HCT116 (cell line): ENCODE measurements at regions not wholly inside any gene's neighbourhood (a gene's known extent, or its start where the extent isn't known, plus 50 kb on each side); places are given as distances from the start of the nearest gene placed in this dataset.
"Not testable (repeated sequence)": the region's sequence is repeated elsewhere in the genome, so short reads cannot be mapped to it uniquely, and the experiment has no call there.

Experiments used
- ATAC-seq: fragments of 200-7000 bp; cut with Tn5 transposase; 2 replicates; pipeline ENCODE4 v1.9.1; 2020; ENCODE audit warnings: mild to moderate bottlenecking, moderate library complexity
- BruUV-seq: library from RNA; stranded (reverse); fragments of 400-500 nt; replicated peaks from 2 replicates; lab custom pipeline; 2021; lab: Mats Ljungman, UMichigan
- CTCF ChIA-PET: fragments of 300-600 bp; sonication (Branson Sonifier 250); formaldehyde crosslinking; loops from one replicate; lab custom pipeline; 2021; ENCODE audit warnings: antibody characterized with exemption; lab: Charles Lee
- POLR2A ChIA-PET: fragments of 300-600, 350-600 bp; sonication (Branson Sonifier 250); formaldehyde crosslinking; loops from one replicate; lab custom pipeline; 2021; ENCODE audit warnings: antibody characterized with exemption; lab: Charles Lee
- RAD21 ChIA-PET, 2 experiments: fragments of 300-600 bp; sonication (Branson Sonifier 250); formaldehyde crosslinking; loops; one replicate each; lab custom pipeline; 2023; ENCODE audit warnings: low total read pairs in 2 of 2; ENCODE audit not compliant: uncharacterized antibody in 2 of 2, unreplicated experiment in 2 of 2, low non-redundant PET in 1 of 2; lab: Charles Lee
- DNase-seq: peaks from one replicate; pipeline ENCODE4 v3.0.0-alpha.2; 2010; ENCODE audit warnings: low read depth, low spot score
- H2AFZ ChIP-seq: fragments of 200-600 bp; shearing (Covaris generic), sonication (generic); 2 replicates; pipeline ENCODE4 v1.6.1; 2017; ENCODE audit warnings: low read depth, mixed run types, mixed read lengths, antibody characterized with exemption, low read length; ENCODE audit not compliant: poor library complexity, severe bottlenecking
- H3K27ac ChIP-seq: 2 replicates; pipeline ENCODE4 v1.5.1; 2012; ENCODE audit warnings: low read depth, low read length
- H3K27me3 ChIP-seq: fragments of 200-600 bp; sonication (generic); 2 replicates; pipeline ENCODE4 v1.6.1; 2016; ENCODE audit warnings: mixed run types, low read length, mixed read lengths; ENCODE audit not compliant: insufficient read depth
- H3K36me3 ChIP-seq, 2 experiments: fragments of 200-500 bp in 1 of 2; fragments of 200-600 bp in 1 of 2; sonication (Bioruptor generic) in 1 of 2; sonication (generic) in 1 of 2; 2 replicates each; pipeline versions ENCODE4 v1.5.1 to v1.6.1; 2014 to 2016; ENCODE audit warnings: low read length in 2 of 2, inconsistent platforms in 1 of 2, mixed read lengths in 1 of 2, mixed run types in 1 of 2; ENCODE audit not compliant: insufficient read depth in 2 of 2, control insufficient read depth in 1 of 2
- H3K4me1 ChIP-seq, 2 experiments: fragments of 200-600 bp in 1 of 2; sonication (generic) in 1 of 2; 2 replicates each; pipeline versions ENCODE4 v1.5.1 to v1.6.1; 2012 to 2017; ENCODE audit warnings: low read length in 2 of 2, inconsistent platforms in 1 of 2, mild to moderate bottlenecking in 1 of 2, mixed read lengths in 1 of 2, mixed run types in 1 of 2, moderate library complexity in 1 of 2; ENCODE audit not compliant: insufficient read depth in 2 of 2, control insufficient read depth in 1 of 2
- H3K4me2 ChIP-seq: fragments of 200-600 bp; sonication (generic); 2 replicates; pipeline ENCODE4 v1.6.1; 2017; ENCODE audit warnings: mixed run types, low read length, mixed read lengths
- H3K4me3 ChIP-seq, 2 experiments: fragments of 200-600 bp in 1 of 2; sonication (generic) in 1 of 2; replicated peaks in 1 of 2; 2 replicates each; pipeline ENCODE4 v1.5.1; 2011 to 2016; ENCODE audit warnings: low read length in 2 of 2, control low read depth in 1 of 2, low read depth in 1 of 2, mild to moderate bottlenecking in 1 of 2, mixed read lengths in 1 of 2, mixed run types in 1 of 2
- H3K79me2 ChIP-seq: fragments of 200-600 bp; sonication (generic); 2 replicates; pipeline ENCODE4 v1.6.1; 2017; ENCODE audit warnings: mild to moderate bottlenecking, mixed run types, low read length, moderate library complexity, mixed read lengths; ENCODE audit not compliant: insufficient read depth
- H3K9ac ChIP-seq: fragments of 200-600 bp; sonication (generic); 2 replicates; pipeline ENCODE4 v1.6.1; 2016; ENCODE audit warnings: low read length, mixed read lengths
- H3K9me2 ChIP-seq: fragments of 200-600 bp; sonication (generic), shearing (Covaris generic); 2 replicates; pipeline ENCODE4 v1.6.1; 2017; ENCODE audit warnings: mixed run types, mild to moderate bottlenecking, moderate library complexity; ENCODE audit not compliant: insufficient read depth
- H3K9me3 ChIP-seq, 2 experiments: fragments of 200-500 bp in 1 of 2; fragments of 200-600 bp in 1 of 2; sonication (Bioruptor generic) in 1 of 2; sonication (generic) in 1 of 2; 2 replicates each; pipeline ENCODE4 v1.6.1; 2014 to 2017; ENCODE audit warnings: low read length in 2 of 2, mixed read lengths in 2 of 2, inconsistent platforms in 1 of 2, low read depth in 1 of 2, mild to moderate bottlenecking in 1 of 2, mixed run types in 1 of 2, moderate library complexity in 1 of 2; ENCODE audit not compliant: control insufficient read depth in 1 of 2, insufficient read depth in 1 of 2
- H4K20me1 ChIP-seq: fragments of 200-600 bp; sonication (generic), shearing (Covaris generic); 2 replicates; pipeline ENCODE4 v1.6.1; 2017; ENCODE audit warnings: mixed run types, mild to moderate bottlenecking, moderate library complexity; ENCODE audit not compliant: insufficient read depth
- CEBPB ChIP-seq: IDR thresholded peaks from 2 replicates; pipeline ENCODE4 v1.6.1; 2012; ENCODE audit warnings: low read depth
- EZH2phosphoT487 ChIP-seq: fragments of 200-600 bp; IDR thresholded peaks from 2 replicates; pipeline ENCODE4 v1.6.1; 2018; ENCODE audit warnings: antibody characterized with exemption, borderline replicate concordance
- RAD21 ChIP-seq: IDR thresholded peaks from 2 replicates; pipeline ENCODE4 v1.6.1; 2012; ENCODE audit warnings: low read depth, mild to moderate bottlenecking
- REST ChIP-seq: IDR thresholded peaks from 2 replicates; pipeline ENCODE4 v1.6.1; 2012; ENCODE audit warnings: low read depth
- TCF7L2 ChIP-seq: IDR thresholded peaks from 2 replicates; pipeline ENCODE4 v1.7.0; 2011; ENCODE audit warnings: borderline replicate concordance, inconsistent platforms; ENCODE audit not compliant: insufficient read depth, insufficient read length; ENCODE audit errors: extremely low read depth
- ZFX ChIP-seq: fragments of 450-650 bp; IDR thresholded peaks from 2 replicates; pipeline ENCODE4 v1.6.1; 2017
- intact Hi-C: fragments of 100-400 bp; cut with micrococcal nuclease; formaldehyde crosslinking; loops from 2 replicates; pipeline ENCODE4 v1.10.0; 2022

- H3K36me3 ChIP-seq, DNase-seq, BruUV-seq, H3K4me3 ChIP-seq, H2AFZ ChIP-seq, RAD21 ChIA-PET, H3K27ac ChIP-seq, CTCF ChIA-PET, H3K9ac ChIP-seq, H3K4me1 ChIP-seq, H3K79me2 ChIP-seq, POLR2A ChIA-PET, H4K20me1 ChIP-seq, H3K27me3 ChIP-seq, ATAC-seq, H3K4me2 ChIP-seq, H3K9me2 ChIP-seq, H3K9me3 ChIP-seq, intact Hi-C loops: not testable (repeated sequence)
These were observed 285.4 kb downstream of the GJA1 start for GRCh38 chr6:121720867-121721266.

- CTCF ChIA-PET = no interaction called here
- no TSS peak for BruUV-seq
These were observed 288.2 kb downstream of the GJA1 start for GRCh38 chr6:121723623-121724022.

More at GRCh38 chr6:121723623-121724022, 288.2 kb downstream of the GJA1 start:
- intact Hi-C loops = no loop called here
- Histone ChIP-seq H3K4me2 (no peak overlapping the region), H3K27me3 (no peaks in the 10 kb centered on the region), H3K79me2 (no peaks in the 10 kb centered on the region), H4K20me1 (no peaks in the 10 kb centered on the region), H3K9me3 (no peaks in the 10 kb centered on the region), H3K36me3 (no peaks in the 10 kb centered on the region), H3K4me1 (no peaks in the 10 kb centered on the region), H3K27ac (no peak overlapping the region), H2AFZ (no peak overlapping the region), H3K9ac (no peak overlapping the region), H3K4me3 (no peak overlapping the region), H3K9me2 (no peaks in the 10 kb centered on the region)
- ATAC-seq = no peak
- no peak for DNase-seq
- no peak for TF ChIP-seq REST
- no peak for TF ChIP-seq EZH2phosphoT487
- TF ChIP-seq TCF7L2 = no peak
- TF ChIP-seq RAD21 = no peak
- TF ChIP-seq CEBPB = no peak
- TF ChIP-seq ZFX = no peak
- ChIA-PET RAD21 (no interaction called here), POLR2A (no interaction called here)
